GM21825 (cell line): ENCODE measurements at regions not wholly inside any gene's neighbourhood (a gene's known extent, or its start where the extent isn't known, plus 50 kb on each side); places are given as distances from the start of the nearest gene placed in this dataset.

Experiments used
- ATAC-seq: cut with Tn5 transposase; IDR thresholded peaks from one replicate; pipeline ENCODE4 v1.9.1; 2021; ENCODE audit warnings: mild to moderate bottlenecking, moderate library complexity; ENCODE audit not compliant: unreplicated experiment

DNA sequence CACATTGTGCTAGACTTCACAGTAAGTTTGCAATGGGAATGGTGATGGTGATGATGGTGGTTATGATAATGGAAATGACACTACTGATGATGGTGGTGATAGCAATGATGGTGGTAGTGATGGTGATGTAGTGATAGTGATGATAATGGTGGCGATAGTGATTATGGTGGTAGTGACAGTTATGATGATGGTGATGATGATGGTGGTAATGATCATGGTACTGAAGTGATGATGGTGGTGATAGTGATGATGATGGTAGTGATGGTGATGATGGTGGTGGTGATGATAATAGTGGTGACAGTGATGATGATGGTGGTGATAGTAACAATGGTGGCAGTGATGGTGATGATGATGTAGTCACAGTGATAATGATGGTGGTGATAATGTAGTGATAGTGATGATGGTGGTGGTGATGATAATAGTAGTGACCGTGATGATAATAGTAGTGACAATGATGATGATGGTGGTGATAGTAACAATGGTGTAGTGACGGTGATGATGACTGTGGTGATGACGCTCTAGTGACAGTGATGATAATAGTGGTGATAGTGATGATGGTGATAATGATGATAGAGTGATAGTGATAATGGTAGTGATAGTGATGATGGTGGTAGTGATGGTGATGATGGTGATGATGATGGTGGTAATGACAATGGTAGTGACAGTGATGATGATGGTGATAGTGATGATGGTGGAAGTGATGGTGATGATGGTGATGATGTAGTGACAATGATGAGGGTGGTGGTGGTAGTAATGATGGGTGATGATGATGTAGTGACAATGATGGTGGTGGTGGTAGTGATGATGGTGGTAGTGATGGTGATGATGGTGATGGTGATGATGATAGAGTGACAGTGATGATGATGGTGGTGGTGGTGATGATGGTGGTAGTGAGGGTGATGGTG, 222.9 kb upstream of the PWP1 start:
- no peak for ATAC-seq

GRCh38 chr12:107464644-107465043, 221.0 kb upstream of the PWP1 start:
- ATAC-seq = no peak

GRCh38 chr12:107465625-107466024, 220.0 kb upstream of the PWP1 start:
- ATAC-seq = no peak

DNA sequence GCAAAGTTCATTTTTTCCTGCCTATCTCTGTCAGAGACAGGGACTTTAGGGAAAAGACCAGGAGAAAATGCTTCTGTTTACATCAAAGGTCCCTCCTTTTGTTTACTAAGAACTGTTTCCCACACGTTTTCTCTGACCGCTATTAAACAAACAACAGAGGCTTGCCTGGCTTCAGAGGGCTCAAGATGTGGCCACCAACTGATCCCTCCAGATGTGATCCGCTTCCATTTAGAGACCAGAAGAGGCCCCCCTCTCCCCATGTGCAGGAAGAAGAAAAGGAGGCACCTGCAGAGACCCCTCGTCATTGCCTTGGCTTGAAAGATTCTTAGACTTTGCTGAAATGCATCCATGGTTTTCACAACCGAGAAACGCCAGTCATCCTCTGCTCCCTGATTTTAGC, 217.9 kb upstream of the PWP1 start:
- no peak for ATAC-seq

DNA sequence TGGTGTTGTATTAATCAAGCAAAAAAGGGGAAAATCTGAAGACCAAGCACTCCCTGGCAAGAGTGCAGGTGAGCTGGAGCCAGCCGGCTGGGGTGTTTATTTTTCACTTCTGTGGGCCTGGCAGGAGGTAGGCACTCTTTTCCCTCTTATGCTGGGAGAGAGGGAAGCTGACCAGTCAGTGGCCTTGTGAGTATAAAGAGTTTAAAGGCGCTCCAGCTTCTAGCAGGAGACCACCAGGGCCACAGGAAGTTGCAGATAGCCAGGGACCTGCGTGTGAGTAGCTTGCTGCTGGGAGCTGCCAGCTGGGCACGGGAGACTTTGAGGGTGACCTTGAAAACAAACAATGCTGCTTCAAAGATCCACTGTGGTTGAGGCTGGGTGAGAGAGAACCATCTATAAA, 217.4 kb upstream of the PWP1 start:
- no peak for ATAC-seq

DNA sequence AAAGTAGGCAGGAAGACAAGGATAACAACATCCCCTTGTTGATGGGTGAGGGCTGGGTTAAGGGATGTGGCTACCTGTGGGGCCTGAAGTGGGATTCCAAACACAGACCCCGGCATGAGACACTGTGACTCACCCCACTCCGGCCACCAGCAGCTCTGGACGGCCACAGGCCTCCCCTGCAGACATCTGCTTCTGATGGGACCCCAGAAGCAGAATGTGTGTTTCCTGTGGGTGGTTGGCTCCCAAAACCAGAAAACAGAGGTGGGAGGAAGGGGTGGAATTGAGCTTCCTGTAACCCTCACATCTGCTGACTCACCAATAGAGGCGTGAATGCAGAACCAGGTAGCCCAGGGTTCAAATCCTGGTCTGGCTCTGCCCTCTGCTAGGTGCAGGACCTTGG, 216.6 kb upstream of the PWP1 start:
- no peak for ATAC-seq

DNA sequence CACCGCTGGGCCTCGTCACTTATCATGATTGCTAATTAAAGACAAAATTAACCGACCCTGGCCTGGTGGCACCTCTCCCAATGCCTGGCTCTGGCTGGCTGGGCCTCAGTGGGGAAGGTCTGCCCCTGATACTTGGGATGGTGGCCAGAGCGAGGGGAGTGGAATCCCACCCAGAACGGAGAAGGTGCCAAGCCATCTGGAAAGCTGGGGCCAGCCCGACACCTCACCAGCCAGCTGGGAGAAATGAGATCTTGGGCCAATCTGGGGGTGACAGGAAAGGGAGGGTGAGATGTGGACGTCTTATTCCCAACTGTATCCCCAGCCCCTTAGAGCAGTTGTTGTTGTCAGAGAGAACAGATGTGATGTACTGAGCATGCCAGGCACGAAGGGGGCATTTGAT, 215.0 kb upstream of the PWP1 start:
- no peak for ATAC-seq

- ATAC-seq = no peak
These were observed 213.3 kb upstream of the PWP1 start for GRCh38 chr12:107472308-107472707.

- no peak for ATAC-seq
These were observed 211.5 kb upstream of the PWP1 start for GRCh38 chr12:107474099-107474498.

- ATAC-seq = no peak
These were observed 210.7 kb upstream of the PWP1 start for GRCh38 chr12:107474639-107475539.

GRCh38 chr12:107475900-107476299, 209.7 kb upstream of the PWP1 start:
- ATAC-seq = no peak

GRCh38 chr12:107477018-107477417, 208.6 kb upstream of the PWP1 start:
- ATAC-seq = no peak

DNA sequence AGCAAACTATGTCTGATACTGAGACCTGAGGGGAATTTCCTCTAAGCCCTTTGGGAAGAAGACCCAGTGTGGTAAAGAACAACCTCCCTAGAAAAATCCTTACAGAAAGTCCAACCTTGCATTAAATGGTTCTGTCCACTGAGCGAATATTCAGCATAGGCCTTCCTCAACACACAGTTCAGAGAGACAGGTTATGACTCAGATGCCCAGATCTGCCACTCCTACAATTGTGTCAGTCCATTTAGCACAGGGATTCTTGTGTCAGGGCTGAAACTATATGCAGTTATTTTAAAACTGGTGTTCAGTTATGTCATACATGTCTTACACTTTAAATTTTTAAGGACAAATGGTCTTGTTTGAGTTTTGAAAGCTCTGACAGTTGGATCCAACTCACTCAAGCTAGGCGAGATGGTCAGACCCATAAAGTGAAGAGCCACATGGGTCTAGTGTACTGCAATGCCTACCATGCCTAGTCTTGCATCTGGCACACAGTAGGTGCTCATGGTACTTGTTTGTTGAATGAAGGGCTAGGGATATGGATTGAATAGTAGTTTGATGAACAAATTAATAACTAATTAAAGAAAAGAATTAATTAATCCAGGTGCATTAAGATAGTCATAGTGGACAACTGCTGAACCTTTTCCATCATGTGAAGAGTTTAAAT, 207.5 kb upstream of the PWP1 start:
- no peak for ATAC-seq

DNA sequence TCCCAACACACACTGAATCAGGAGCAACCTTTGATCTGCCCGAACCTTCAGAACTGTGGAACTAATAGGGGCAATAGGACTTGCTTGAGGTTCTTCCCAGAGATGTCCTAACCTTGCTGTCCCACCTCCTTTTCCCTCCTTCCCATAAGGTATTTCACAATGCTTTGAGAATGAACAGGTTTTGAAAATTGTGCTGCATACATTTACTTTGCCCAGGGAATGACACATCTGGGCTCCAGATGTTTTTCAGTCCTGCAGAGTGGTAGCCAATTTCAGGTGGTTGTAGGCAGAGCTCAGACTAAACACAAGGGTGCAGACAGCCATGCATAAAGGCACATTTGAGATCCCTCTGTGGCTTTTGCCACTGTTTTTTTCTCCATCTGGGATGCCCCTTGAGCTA, 206.7 kb upstream of the PWP1 start:
- ATAC-seq = no peak

DNA sequence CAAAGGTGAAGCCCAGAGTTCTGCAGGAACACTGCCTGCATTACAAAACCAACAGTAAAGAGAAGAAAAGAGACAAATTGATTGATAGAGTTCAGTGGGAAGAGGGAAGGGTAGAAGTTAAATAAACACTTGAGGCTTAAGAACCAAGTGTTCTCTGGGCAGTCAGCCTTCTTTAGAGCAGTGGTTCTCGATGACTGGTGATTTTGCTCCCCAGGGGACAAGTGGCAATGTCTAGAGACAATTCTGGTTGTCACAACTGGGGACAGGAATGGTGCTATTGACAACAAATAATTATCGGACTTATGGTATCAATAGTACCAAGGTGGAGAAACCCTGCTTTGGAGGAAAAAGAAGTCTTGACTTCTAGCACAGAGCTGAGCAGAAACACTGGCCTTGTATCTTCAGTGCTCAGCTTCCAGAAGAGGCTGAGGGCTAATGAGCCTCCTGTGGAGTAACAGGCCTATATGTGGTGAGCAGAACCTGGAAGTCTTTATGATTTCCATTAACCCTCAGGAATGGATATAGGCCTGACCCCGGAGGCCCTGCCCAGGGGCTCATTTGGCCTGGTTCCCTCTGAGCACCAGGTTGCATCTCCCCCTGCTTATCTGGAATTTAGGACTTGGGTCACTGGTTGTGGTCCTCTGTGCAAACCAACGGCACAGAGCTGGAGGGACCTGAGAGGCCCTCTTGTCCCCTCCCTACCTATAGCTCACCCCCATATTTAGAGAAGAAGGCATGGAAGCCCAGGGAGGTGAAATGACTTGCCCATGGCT, 204.6 kb upstream of the PWP1 start:
- ATAC-seq = no peak

- no peak for ATAC-seq
These were observed 201.4 kb upstream of the PWP1 start for GRCh38 chr12:107484230-107484629.

DNA sequence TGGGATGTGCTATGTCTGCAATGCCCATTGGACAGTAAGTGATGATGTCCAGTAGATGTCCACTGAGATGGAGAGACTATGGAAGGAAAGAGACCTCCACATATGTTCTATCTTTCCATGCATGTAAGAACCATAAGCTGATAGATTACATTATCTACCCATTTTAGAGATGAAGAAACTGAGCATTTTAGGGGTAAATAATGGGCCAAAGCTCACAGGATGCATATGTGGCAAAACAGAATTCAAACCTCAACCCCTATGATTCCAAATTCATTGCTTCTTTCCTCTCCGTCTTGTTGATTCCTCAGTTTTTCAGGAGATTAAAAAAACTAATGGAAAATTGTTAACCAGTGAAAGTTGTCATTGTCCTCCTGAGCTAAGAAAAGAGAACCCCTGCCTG, 200.7 kb upstream of the PWP1 start:
- no peak for ATAC-seq

DNA sequence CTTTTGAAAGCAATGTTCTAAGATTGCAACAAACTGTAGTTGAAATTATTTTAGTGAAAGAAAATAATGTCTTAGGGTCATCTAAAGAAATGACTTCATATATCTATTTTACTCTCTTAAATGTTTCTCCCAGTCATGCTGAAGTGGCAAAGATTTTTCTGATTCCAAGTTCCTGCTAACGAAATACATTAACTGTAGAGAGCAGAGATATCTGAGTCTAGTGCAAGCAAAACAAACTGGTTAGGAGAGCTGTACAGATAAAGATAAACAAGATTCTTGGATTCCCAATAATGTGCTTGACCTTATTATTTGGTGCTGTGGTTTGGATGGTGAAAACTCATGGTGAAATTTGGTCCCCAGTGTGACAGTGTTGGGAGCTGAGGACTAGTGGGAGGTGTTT, 199.9 kb upstream of the PWP1 start:
- ATAC-seq = no peak

DNA sequence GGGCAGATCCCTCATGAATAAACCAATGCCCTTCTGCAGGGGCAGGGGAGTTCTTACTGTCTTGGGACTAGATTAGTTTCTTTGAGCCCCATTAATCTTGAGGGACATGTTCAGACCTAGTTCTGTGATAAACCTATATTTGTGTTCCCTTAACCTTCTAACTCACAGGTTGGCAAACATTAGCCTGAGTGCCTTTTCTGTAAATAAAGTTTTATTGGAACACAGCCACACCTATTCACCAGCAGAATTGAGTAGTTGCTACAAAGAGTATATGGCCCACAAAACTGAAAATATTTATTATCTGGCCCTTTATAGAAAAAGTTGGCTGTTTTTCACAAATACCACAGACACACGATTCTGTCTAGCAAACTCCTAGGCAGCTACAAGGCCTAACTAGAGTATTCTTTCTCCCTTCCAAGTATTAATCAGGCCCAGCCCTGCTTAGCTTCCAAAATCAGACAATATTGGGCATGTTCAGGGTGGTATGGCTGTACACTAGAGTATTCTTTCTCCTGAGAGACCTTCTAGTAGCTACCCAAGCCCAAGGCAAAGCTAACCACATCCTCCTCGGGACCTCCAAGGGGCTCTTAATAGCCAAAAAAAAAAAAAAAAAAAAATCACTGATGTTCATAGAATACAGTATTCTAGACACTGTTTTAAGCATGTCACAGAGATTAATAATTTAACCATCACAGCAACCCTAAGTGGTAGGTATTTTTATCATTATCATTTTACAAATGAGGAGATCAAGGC, 199.3 kb upstream of the PWP1 start:
- no peak for ATAC-seq
